GM23338 (cell line): ENCODE measurements at regions not wholly inside any gene's neighbourhood (a gene's known extent, or its start where the extent isn't known, plus 50 kb on each side); places are given as distances from the start of the nearest gene placed in this dataset.
"Not testable (repeated sequence)": the region's sequence is repeated elsewhere in the genome, so short reads cannot be mapped to it uniquely, and the experiment has no call there.

Experiments used
- NANOG ChIP-seq: IDR thresholded peaks from 2 replicates; pipeline ENCODE4 v1.6.1; 2016; ENCODE audit warnings: antibody characterized with exemption, borderline replicate concordance
- TF ChIP-seq, protein P1 (sequence below), 2 experiments: fragments of 200-600 bp in 1 of 2; sonication (generic) in 1 of 2; conservative IDR thresholded peaks; 2 replicates each; pipeline versions ENCODE4 v1.5.1 to v1.6.1; 2016 to 2017; ENCODE audit warnings: antibody characterized with exemption in 2 of 2, low read depth in 2 of 2, mild to moderate bottlenecking in 2 of 2, moderate library complexity in 1 of 2

DNA sequence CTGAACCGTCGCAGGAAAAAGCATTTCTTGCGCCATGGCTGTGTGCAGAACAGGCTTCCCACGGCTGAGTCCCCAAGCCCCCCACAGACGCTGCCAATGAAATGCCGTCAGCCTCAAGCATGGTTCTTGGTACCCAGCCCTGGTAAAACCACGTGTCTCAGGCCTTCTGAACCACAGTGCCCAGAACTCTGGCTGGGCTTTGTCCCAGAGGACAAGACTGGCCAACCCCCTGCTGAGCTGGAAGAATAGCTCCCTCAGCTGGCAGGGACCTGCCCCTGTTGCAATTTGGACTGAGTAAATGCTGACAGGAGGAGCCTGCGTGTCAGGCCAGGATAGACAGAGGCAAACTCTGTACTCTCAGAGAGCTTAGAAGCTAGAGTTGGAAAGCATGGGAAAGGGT, 106.2 kb downstream of the TNFRSF13B start:
- TF ChIP-seq, protein P1, sequence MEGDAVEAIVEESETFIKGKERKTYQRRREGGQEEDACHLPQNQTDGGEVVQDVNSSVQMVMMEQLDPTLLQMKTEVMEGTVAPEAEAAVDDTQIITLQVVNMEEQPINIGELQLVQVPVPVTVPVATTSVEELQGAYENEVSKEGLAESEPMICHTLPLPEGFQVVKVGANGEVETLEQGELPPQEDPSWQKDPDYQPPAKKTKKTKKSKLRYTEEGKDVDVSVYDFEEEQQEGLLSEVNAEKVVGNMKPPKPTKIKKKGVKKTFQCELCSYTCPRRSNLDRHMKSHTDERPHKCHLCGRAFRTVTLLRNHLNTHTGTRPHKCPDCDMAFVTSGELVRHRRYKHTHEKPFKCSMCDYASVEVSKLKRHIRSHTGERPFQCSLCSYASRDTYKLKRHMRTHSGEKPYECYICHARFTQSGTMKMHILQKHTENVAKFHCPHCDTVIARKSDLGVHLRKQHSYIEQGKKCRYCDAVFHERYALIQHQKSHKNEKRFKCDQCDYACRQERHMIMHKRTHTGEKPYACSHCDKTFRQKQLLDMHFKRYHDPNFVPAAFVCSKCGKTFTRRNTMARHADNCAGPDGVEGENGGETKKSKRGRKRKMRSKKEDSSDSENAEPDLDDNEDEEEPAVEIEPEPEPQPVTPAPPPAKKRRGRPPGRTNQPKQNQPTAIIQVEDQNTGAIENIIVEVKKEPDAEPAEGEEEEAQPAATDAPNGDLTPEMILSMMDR (conservative IDR thresholded peaks at IDR 0.05; ENCODE audit: low read depth in 2 of 2) = not testable (repeated sequence)
- not testable (repeated sequence) for TF ChIP-seq NANOG
